ENCODE measurements at regions not wholly inside any gene's neighbourhood (a gene's known extent, or its start where the extent isn't known, plus 50 kb on each side); places are given as distances from the start of the nearest gene placed in this dataset.

DNA sequence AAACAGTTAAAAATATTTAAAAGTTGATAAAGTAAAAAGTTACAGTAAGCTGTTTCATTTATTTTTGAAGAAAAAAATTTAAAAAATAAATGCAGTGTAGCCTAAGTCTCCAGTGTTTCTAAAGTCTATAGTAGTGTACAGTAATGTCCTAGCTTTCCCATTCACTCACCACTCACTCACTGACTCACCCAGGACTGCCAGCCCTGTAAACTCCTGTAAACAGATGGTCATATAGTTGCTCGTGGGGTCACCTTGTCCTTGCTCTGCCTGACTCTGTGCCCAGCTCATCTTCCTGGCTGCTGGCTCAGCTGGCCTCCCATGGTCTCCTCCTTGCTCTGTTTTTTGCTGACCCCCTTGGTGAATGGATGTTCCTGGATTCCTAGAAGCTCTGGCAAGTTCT, 180.3 kb downstream of the VAPA start:
- TF ChIP-seq CTCF (IDR thresholded peaks at IDR 0.05) (no peak), POLR2A (IDR thresholded peaks at IDR 0.05) (no peak)

Data from prostate gland (tissue), 2 donors.